HG03378 (cell line): ENCODE measurements at regions not wholly inside any gene's neighbourhood (a gene's known extent, or its start where the extent isn't known, plus 50 kb on each side); places are given as distances from the start of the nearest gene placed in this dataset.
"Not testable (repeated sequence)": the region's sequence is repeated elsewhere in the genome, so short reads cannot be mapped to it uniquely, and the experiment has no call there.

Source experiments
- ATAC-seq: cut with Tn5 transposase; IDR thresholded peaks from one replicate; pipeline ENCODE4 v1.9.1; 2021; ENCODE audit warnings: mild to moderate bottlenecking, moderate library complexity; ENCODE audit not compliant: unreplicated experiment

- ATAC-seq = no peak
These were observed 126.6 kb upstream of the PRKCQ start for GRCh38 chr10:6706725-6707124.

GRCh38 chr10:6704896-6705295, 124.8 kb upstream of the PRKCQ start:
- ATAC-seq = no peak

GRCh38 chr10:6702833-6703232, 122.8 kb upstream of the PRKCQ start:
- ATAC-seq = not testable (repeated sequence)

GRCh38 chr10:6702030-6702429, 122.0 kb upstream of the PRKCQ start:
- ATAC-seq = no peak

GRCh38 chr10:6701289-6701688, 121.2 kb upstream of the PRKCQ start:
- no peak for ATAC-seq

- ATAC-seq = no peak
These were observed 120.0 kb upstream of the PRKCQ start for GRCh38 chr10:6700066-6700465.

GRCh38 chr10:6699336-6699735, 119.3 kb upstream of the PRKCQ start:
- ATAC-seq = no peak

- ATAC-seq = no peak
These were observed 115.4 kb upstream of the PRKCQ start for GRCh38 chr10:6695519-6695918.

- no peak for ATAC-seq
These were observed 114.5 kb upstream of the PRKCQ start for GRCh38 chr10:6694447-6695140.

- no peak for ATAC-seq
These were observed 112.8 kb upstream of the PRKCQ start for GRCh38 chr10:6692856-6693255.

GRCh38 chr10:6692103-6692502, 112.0 kb upstream of the PRKCQ start:
- ATAC-seq = no peak

GRCh38 chr10:6689036-6689435, 109.0 kb upstream of the PRKCQ start:
- ATAC-seq = no peak

- no peak for ATAC-seq
These were observed 100.7 kb upstream of the PRKCQ start for GRCh38 chr10:6680735-6681134.

- ATAC-seq = no peak
These were observed 98.9 kb upstream of the PRKCQ start for GRCh38 chr10:6678956-6679355.

GRCh38 chr10:6678211-6678803, 98.2 kb upstream of the PRKCQ start:
- ATAC-seq = no peak

- ATAC-seq = not testable (repeated sequence)
These were observed 97.1 kb upstream of the PRKCQ start for GRCh38 chr10:6677129-6677528.

- no peak for ATAC-seq
These were observed 94.2 kb upstream of the PRKCQ start for GRCh38 chr10:6674291-6674690.

GRCh38 chr10:6671976-6672375, 91.9 kb upstream of the PRKCQ start:
- no peak for ATAC-seq

GRCh38 chr10:6669269-6669859, 89.3 kb upstream of the PRKCQ start:
- no peak for ATAC-seq

- ATAC-seq = no peak
These were observed 87.7 kb upstream of the PRKCQ start for GRCh38 chr10:6667679-6668270.

- ATAC-seq = no peak
These were observed 87.1 kb upstream of the PRKCQ start for GRCh38 chr10:6667150-6667549.

- ATAC-seq = no peak
These were observed 85.8 kb upstream of the PRKCQ start for GRCh38 chr10:6665847-6666246.
